HG02943 (cell line): ENCODE measurements at regions not wholly inside any gene's neighbourhood (a gene's known extent, or its start where the extent isn't known, plus 50 kb on each side); places are given as distances from the start of the nearest gene placed in this dataset.

Experiments used
- ATAC-seq: cut with Tn5 transposase; IDR thresholded peaks from one replicate; pipeline ENCODE4 v1.9.1; 2021; ENCODE audit warnings: mild to moderate bottlenecking, low read depth, moderate library complexity; ENCODE audit not compliant: unreplicated experiment

DNA sequence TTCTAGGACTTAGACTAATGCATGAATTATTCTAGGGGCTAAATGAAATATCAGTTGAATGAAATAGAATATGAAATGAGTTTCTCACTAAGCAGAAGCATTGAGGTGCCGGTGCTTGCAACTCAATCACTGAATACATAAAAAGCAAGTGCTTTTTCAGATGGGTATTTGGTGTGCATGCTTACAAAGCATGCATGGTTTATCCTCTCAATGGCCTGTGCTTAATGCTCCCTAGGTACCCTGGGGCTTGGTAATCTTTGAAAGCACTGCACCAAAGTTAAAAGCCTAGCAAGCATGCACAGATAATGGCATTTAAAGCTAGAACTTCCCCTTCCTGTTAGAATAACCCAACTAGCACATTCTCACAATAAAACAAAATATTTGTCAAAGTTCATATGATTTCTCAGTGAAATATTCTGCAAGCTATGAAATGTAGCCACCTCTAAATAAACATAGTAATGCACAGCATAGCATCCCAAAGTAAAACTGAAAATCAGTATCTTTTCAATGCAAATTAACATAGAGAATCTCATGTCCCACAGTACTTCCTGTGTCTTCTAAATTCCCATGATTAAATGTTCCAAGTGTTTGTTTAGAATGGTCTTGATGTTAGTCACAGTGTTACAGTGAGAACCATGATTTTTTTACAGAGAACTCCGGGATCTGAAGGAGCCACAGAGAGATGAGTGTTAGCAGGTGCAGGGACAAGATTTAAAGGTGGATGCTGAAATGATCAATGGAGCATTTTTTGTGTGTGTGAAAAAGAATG lies 143.4 kb upstream of the CDH6 start:
- ATAC-seq, result no peak

DNA sequence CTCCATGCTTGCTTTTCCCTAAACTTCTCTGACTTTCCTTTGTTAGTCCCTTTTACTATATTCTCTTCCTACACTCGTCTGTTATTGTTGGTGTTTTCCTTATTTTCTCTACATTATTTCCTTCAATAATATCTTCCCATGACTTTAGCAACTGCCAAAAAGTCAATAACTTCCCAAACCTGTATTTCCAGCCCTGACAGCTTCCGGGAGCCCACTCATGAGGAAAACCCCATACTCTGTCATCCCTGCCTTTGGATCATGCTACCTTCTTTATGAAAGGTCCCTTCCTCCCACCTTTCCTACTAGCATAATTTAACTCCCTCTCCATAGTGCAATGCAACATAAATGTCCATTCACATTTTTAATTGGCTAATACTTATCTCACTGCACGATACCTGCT lies 144.0 kb upstream of the CDH6 start:
- no peak for ATAC-seq

DNA sequence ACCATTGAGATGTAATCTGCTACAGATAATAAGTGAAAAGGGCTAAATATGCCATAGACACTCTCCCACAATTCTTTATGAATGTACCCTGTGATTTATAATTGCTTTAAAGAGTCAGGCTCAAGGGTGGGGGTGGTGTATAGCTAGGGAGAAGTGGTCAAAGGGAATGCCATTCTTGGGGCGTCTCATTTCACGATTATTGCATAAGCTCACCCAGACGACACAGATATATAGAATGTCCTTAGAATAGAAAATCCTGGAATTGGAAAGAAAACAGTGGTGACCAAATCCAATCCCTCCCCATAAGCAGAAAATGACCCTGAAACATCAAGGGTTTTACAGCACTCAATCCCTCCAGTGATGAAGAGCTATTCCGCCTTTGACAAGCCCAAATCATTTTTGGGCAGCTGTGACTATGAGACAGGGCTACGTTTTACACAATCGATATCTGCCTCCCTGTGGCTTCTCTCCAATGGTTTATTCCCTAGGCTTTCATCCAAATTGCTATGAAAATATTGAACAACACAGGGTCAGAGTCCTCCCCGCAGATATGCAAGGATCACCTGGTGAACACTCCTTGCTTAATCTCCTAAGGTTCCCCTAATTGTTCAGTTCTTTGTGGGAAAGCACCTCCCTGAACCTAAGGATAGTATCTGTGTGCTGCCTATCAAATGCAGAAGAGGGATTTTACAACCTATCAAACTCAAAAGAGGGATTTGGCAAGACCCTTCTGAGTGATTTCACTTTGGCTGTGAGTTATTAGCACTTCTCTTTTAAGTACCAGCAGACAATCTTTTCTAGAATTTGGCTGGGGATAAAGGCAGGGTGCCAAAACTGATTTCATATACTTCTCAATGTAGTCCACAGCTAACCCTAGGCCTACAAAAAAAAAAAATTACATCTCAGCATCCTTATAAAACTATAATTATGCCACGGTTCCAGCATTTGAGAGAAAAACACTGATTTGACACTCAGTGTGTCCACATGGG lies 144.9 kb upstream of the CDH6 start:
- ATAC-seq, result no peak

DNA sequence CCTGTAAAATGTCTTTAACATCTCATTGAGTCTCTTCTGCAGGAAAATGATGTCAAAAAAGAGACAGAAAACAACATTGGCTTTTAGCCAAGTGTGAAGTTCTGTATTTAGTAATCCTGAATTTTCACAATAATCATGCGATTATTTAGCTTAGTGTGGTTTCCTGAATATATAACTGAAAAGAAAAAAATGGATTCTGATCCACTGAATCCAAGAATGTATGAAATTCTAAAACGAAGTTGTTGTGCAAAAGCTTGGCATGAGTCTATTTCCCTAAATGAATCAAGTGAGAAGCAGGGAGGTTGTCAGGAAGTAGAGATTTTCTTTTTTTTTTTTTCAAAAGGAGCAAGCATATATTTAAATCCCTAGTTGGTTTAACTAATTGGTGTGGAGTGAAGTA lies 145.9 kb upstream of the CDH6 start:
- no peak for ATAC-seq

DNA sequence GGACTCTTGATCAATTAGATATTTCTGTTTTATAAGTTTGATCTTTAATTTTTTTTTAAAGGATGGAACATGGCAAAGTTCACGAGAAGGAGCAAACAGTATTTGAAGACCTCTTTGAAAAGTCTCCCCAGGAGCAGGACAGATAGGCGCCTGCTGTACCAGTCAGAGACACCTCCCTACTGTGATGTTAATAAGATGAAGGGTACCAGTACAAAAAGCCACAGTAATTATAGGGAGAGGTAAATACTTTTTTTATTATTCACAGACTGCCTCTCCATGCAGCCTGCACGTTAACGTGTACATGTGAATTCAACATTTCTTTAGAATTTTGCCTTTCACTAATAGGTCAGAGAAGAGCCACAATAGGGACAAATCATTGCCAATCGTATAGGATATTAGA lies 146.5 kb upstream of the CDH6 start:
- ATAC-seq, result no peak

DNA sequence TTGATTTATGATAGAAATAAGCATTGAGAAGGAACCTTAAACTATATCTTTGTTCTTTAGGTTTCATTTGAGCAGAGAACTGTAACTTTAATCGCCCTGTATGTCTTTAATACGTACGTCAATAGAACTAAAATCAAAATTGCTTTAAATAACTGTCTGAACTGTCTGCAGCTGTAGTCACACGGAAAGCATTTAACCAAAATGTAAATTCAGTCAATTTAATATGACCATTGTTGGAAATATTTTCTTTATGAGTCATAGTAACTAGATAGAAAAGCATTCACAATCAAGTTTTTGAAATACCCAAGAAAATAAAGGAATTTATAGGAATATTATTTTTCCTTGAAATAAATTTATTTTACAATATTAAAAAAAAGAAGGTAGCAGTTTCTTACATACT lies 157.1 kb upstream of the CDH6 start:
- no peak for ATAC-seq

DNA sequence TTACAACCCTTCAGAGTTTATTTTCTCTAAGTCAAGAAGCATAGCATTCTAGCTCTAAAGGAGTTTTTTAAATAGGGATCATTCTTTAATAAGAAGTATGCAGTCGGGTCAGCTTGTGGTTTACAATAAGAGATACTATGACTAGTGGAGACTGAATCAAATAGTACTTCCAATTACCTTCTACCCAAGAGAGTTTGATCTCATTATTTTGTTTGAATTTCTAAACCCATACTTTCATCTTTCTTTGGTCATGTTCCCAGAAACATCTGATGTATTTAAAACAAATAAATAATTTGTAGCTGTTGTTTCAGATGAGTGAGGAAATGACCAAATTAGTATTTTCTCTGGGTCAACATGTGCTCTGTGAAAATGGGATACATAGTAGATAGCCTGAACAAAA lies 160.2 kb upstream of the CDH6 start:
- ATAC-seq, result no peak

DNA sequence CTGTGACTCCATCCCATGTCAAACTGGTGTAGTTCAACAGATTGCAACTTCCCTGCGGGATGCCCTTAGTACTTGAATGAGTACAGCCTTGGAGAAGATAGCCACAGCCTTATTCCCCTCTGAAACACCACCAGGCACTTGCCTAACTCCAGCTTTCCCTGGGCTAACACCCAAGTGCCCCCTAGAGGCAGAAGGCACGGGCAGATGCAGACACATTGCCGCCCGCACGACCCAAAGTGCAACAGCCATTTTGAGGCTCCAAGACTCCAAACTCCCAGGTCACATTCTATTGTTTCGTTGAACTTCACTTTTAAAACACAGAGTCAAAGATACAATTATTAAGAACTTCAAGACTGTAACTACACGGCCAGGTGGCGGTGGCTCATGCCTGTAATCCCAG lies 163.6 kb upstream of the CDH6 start:
- no peak for ATAC-seq

DNA sequence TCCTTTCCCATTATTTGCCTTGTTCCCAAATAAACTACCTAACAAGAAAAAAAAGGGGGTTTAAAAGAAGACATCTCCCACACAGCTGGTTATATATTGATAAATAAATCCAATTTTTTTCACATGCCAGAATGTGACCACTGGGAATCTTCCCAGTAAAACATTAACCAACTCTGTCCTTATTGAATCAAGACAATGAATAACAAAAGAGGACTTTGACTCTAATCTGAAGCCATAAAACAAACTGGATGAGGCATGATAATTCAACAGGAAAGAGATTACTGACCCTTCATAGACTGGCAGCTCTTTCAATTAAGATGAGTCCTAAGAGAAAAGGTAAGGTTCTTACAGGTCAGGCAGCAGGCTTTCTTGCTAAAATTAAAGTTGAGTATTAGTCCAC lies 165.8 kb upstream of the CDH6 start:
- no peak for ATAC-seq

DNA sequence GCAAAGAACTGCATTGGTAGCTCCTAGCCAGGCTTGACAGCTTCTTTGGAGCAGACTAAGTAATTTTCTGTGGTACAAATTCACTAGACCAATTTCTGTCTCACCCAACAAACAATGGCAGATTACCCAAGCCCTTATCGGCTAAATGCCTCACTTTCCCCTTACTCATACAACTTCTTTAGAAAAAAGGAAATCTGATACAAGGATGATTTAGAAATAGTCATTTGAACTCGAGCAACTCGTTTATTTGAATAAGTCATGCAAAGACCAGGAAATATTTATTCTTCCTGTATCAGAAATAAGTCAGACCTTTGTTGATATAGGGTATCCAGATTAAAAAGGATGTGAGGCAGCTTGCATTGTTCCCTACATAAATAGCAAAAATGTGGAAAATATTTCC lies 170.4 kb upstream of the CDH6 start:
- ATAC-seq, result no peak

DNA sequence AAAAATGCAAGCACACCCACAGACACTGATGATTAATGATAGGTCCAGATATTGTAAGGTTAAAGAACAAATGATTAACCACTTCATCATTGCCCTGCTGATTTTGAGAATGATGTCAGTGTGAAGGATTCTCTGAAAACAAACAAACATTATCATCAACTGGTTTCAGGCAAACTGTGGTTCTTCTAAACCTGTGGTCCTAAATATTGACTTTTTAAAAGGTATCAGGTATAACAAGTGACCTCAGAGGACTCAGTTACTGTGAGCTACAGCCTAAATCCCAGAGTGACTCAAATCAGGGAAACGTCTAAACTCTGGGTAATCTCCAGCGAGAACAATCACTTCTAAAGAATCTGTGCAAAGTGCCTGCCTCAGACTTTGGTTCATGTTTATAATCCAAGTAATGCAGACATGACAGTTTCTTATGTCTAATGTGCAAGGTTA lies 172.3 kb upstream of the CDH6 start:
- ATAC-seq, result no peak

DNA sequence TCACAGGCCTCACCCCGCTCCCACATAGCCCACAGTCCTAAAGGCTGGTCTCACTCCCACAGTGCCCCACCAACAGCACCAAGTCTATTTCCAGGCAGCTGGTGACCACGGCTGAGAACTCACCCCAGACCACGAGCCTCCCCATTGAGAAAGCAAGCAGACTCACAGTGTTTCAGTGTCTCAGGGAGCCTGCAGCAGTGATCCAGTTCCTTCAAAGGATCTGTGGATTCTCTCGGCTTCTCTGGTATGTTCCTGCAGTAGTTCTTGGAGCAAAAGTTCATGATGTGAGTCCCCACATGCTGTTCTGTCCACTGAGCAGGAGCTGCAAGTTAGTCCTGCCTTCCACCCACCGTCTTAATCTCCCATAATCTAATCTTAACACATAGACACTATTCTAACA lies 185.3 kb upstream of the CDH6 start:
- no peak for ATAC-seq

DNA sequence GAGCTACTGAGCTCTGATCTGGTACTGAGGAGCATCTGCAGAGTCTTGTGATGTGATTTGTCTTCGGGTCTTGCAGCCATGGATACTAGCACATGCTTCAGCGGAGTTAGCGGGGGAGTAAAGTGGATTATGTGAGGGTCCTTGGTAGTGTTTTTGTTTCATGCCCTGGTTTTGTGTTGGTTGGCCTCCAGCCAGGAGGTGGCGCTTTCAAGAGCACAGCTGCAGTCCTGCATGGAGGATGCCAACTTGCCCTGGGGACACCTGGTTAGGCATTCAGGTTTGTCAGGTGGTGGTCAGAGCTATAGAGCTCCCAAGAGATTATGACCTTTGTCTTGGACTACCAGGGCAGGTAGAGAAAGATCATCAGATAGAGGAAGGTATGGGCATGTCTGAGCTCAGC lies 185.8 kb upstream of the CDH6 start:
- no peak for ATAC-seq

DNA sequence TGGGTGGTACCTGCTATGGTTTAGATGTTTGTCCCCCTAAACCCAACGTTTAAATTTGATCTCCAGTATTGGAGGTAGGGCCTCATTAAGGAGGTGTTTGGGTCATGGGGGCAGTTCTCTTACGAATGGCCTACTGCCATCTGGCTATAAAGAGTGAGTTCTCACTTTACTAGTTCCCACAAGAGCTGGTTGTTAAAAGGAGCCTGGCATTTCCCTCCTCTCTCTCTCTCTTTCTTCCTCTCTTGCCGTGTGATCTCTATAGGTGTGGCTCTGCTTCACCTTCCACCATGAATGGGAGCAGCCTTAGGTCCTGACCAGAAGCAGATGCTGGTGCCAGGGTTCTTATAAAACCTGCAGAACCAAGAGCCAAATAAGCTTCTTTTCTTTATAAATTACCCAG lies 193.2 kb upstream of the CDH6 start:
- ATAC-seq, result no peak

DNA sequence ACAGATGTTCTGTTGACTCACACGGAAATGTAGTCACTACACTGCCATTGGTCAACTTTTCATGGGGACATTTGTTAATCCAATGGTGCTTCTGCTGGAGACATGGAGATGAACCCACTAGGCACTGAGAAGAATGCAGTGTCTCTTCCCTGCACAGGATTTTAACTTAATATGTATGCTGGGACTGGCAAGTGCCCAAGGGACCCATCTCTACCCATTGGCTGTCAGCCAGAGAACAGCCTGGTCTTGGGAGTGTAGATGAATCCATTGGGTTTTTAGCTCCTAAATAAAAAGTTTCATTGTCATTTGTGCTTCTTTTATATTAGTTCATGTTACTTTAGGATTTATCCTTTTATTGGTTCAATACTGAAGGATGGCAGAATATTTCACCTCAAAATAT lies 195.8 kb upstream of the CDH6 start:
- no peak for ATAC-seq

DNA sequence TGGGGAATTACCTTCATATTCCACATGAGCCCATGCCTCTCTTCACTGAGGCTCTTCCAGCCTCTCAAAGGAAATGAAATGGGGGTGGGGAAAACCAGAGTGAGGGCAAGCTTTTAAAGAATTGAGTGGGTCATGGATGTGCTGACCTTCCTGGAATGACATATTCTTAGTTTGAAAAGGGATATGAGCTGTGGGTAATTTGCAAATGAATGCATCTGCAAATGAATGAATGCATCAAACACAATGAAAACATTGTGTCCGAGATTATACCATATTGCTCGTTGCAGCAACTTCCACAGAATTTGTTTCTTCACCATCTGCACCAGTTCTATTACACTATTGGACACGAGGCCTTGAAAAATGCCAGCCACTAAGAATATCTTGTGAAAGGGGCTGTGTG lies 198.6 kb upstream of the CDH6 start:
- ATAC-seq, result no peak

DNA sequence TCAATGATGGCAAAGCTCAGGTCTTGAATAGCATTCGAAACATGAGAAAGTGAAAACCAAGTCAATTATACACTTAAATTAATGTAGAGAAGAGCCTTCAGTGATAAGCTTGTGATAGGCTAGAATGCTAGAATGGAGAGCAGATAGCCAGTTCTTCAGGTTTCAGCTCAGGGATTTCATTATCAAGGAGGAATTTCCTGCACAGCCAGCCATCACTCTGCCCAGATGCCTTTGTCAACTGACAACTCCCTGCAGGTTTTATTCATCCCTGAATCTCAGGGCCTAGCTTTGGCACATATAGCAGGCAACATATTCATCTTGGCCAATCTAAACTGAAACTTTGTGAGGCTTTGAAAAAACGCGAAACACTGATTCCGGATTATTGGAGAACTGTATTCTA lies 199.3 kb upstream of the CDH6 start:
- no peak for ATAC-seq

DNA sequence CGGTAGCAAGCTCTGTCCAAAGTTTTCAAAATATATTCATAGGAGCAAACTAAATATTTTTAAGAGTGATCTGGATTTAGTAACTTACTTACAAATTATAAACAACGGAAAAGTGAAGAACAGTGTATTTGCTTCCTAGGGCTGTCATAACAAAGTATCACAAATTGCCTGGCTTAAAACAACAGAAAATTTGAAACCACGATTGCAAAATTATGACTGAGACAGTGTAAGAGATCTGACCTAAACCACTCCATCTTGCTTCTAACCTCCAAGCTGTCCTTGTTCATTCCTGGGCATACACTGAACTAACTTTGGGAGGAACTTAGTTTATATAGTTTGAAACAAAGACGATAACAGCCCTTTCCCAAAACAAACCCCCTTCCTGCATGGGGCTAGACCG lies 202.0 kb upstream of the CDH6 start:
- no peak for ATAC-seq

DNA sequence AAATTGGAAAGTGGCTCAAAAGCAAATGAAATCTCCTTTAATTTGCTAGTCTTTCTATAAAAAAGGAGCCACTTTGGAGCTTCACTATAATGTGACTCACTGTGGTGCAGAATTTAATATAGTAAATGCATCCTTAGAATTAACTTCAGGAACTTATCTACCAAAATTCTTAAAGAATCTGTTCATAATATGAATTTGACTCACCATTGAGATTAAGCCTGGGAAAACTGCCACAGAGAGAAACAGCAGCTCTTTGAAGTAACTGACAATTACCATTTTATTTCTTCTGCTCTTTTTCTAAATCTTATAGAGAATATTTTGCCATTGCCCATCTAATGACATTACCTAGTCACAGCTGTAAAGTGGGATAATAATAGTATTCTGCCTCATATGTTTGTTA lies 211.9 kb upstream of the CDH6 start:
- ATAC-seq, result no peak

DNA sequence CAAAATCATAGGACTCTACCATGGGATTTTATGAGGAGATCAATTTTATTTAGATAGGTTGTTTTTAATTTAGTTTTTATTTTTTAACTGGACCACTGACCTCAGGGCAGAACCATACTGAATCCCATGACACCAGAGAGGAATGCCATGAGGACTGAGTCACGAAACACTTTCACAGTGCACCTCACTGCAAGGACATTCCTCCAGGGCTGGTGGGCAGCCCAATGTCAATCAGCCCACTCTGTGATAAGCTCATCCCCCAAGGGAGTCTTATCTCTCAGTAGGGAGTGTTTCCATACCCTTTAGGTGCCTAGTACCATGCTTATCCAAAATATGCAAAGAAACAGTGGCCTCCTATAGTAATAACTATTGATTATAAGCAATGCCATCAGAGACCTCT lies 224.5 kb upstream of the CDH6 start:
- ATAC-seq, result no peak

DNA sequence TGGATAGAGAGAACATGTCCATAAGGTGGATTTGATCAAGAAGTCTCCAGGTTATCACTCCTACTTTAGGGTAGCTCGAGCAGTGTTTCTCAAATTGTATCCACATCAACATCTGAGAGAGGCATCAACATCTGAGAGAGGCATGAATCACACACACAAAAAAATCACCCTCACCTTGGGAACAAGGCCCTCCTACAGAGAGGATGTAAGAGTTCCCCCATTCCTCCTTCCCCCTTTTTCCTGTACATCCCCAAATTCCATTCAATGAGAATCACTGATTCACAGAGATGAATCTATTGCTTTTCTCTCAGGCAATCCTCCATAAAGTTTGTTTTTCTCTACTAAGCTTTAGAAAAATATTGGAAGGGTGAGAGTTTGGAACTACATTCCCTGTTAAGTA lies 233.4 kb upstream of the CDH6 start:
- ATAC-seq, result no peak

DNA sequence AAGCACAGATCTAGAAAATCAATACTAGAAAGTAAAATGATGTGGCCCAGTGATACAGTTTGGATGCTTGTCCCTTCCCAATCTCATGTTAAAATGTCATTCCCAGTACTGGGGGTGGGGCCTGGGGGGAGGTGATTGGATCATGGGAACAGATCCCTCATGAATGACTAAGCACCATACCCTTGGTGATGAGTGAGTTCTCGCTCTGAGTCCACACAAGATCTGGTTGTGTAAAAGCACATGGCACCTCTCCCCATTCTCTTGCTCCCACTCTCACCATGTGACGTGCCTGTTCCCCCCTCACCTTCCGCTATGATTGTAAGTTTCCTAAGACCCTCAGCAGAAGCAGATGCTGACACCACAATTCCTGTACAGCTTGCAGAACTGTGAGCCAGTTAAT lies 234.2 kb upstream of the CDH6 start:
- no peak for ATAC-seq
